Activated T-cell treated with anti-CD3 and anti-CD28 coated beads, Interleukin-2, amount 50 U/mL, for 48 hours (primary cell): ENCODE measurements at regions not wholly inside any gene's neighbourhood (a gene's known extent, or its start where the extent isn't known, plus 50 kb on each side); places are given as distances from the start of the nearest gene placed in this dataset.
A peak's percentile ranks its signal among the peaks of the same experiment; 100 is the strongest.

Experiments used
- DNase-seq, 2 experiments: peaks; one replicate each; pipeline ENCODE4 v3.0.0-alpha.2; 2020

DNA sequence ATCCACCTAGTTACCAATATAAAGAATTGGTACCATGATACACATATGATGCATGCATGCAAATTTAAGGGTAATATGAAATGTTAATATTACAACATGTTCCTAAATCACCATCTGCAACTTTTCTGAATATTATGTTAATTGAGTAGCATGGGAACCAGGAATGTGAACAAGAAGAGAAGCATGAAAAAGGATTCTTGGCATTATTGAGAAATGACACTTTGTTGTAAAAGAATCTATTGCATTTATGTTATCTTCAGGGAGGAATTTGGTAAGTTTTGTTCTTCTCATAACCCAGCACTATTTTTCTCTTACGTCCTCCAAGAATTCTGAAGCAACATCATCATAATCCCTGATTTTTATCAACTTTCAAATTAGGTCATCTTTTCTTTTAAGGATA, 159.9 kb upstream of the SLC25A13 start:
- no peak for DNase-seq

GRCh38 chr7:96479015-96479645, 157.2 kb upstream of the SLC25A13 start:
- DNase-seq = no peak

GRCh38 chr7:96471606-96472005, 149.7 kb upstream of the SLC25A13 start:
- no peak for DNase-seq

- DNase-seq = no peak
Observed at GRCh38 chr7:96452146-96452545, 130.2 kb upstream of the SLC25A13 start.

- DNase-seq = no peak
Observed at GRCh38 chr7:96449094-96449493, 127.2 kb upstream of the SLC25A13 start.

GRCh38 chr7:96447109-96447645, 125.3 kb upstream of the SLC25A13 start:
- DNase-seq = no peak

DNA sequence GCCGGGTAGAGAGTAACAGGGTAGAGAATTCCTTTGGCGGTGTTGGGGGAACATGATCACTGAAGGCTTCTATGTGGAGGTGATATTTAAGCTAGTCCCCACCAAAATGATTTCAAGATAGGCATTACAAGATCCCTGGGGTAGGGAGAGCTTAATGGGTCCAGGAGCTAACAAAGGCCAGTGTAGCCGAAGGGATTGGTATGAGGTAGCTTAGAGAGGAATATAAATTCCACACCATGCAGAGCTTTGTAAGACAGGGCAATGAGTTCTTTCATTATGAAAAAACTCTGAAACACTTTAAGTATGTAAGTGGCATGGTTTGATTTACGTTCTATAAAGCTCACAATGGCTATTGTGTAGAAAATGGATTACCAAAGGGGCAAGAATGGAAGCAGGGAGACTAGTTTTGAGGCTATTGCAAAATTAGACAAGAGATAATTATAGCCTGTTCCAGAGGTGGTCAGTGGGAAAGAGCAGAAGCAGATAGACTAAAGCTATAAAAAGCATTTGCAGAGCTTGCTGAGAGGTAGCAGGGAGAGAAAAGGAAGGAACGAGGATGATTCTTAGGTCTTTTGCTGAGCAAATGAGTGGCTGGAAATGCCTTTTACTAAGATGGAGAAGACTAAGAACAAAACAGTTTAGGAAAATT, 119.7 kb upstream of the SLC25A13 start:
- DNase-seq = no peak

DNA sequence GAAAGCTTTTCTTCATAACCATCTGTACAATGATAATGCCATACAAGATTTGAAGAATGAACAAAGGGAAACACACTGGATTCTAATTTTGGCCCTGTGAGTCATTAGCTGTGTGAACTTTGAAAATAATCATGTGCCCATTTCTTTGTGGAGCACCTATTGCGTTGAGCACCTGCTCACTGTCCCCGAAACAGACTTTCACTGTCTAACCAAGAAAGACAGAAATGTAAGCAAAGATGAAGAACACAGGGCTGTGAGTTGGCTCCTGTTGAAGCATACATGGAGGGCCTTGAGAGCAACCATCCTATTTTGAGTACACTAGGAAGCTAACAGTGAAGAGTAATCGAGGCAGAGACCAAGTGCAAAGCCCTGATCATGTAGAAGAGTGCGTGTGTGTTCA, 118.4 kb upstream of the SLC25A13 start:
- no peak for DNase-seq

- no peak for DNase-seq
Observed at GRCh38 chr7:96436880-96437279, 115.0 kb upstream of the SLC25A13 start.

- no peak for DNase-seq
Observed at GRCh38 chr7:96430356-96430755, 108.5 kb upstream of the SLC25A13 start.

GRCh38 chr7:96427143-96427542, 105.2 kb upstream of the SLC25A13 start:
- no peak for DNase-seq

DNA sequence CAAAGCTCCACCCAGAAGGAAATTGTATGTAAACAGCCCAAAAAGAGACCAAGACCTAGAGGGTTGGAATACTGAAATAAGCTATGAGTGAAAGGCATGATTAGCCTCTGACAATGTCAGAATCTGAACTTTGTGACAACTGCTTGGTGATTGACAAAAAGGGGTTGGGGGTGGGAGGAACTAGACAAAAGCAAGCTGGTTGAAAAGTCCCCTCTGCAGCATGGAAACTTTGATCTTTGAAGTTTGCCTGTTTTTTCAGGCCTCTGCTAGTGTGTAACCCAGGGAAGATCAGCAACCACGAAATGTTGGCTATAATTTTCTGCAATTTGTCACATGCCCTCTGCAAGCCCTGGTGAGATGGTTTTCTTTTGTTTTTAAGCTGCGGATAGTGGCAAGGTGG, 104.8 kb upstream of the SLC25A13 start:
- DNase-seq = no peak

DNA sequence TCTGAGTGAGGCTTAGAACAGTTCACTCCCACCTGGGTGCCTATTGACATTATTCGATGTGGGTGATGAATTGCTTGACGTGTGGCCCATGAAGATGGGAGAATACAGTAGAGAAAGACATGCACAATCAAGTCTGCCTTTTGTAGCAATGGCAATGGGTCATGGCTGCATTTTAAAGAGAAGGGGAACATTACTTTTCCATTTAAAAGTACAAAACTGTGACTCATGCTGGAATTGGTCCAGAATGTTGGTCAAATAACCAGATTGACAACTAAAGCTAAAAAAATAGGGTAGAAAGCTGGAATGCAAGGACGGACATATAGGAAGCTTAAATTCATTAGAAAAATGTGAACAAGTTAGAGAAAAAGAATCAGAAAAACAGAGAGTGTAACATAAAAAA, 104.1 kb upstream of the SLC25A13 start:
- no peak for DNase-seq

DNA sequence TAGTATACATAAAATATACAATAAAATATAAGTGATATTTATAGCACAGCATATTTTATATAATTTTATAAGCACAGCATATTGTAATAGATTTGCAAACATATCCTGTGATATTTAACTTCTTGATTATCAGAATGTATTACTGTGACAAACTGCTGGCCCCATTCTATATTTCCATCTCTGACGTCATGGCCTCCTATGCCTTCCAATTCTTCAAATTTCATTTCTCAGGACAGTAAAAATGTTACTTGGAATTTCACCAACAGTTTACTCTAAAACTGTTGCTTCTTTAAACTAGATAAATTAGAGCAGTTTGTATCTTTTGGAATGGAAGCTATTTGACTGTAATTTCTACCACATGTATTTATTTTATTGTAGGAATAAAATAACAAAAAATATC, 102.5 kb upstream of the SLC25A13 start:
- DNase-seq = no peak

DNA sequence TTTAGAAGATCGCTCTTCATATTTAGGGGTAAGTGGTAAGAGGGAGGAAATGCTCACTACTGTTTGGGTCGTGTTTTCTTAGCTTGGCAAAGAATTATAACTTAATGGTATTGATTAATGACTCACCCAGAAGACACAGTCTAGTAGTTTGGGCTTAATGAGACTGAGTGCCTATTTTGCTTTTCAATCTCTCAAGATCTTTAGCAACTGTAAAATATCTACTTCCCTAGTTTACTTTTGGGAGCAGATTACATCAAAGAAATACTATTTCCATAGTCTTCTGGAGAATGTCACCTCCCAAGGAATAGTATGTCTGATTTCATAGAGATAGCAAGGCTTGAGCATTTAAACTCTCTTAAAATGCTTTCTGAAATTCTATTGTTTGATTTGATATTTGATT, 100.5 kb upstream of the SLC25A13 start:
- DNase-seq = no peak

DNA sequence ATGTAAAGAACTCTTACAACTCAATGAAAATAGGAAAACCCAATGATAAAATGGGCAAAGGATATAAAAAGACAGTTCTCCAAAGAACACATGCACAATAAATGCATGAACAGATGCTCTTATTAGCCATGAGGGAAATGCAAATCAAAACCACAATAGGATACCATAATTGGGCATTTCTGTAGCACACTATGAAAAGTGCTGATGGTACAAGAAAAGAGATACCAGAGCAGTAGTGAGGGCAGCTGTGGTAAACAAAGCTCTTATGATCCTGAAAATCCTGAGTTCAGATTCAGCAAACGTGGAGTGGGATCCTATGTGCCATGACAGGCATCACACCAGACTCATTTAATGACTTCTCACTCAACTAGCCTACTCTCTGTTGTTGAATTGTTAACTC, 96.7 kb upstream of the SLC25A13 start:
- no peak for DNase-seq

GRCh38 chr7:96417784-96418183, 95.9 kb upstream of the SLC25A13 start:
- no peak for DNase-seq

GRCh38 chr7:96416599-96416998, 94.7 kb upstream of the SLC25A13 start:
- no peak for DNase-seq

GRCh38 chr7:96416116-96416515, 94.2 kb upstream of the SLC25A13 start:
- DNase-seq = no peak

DNA sequence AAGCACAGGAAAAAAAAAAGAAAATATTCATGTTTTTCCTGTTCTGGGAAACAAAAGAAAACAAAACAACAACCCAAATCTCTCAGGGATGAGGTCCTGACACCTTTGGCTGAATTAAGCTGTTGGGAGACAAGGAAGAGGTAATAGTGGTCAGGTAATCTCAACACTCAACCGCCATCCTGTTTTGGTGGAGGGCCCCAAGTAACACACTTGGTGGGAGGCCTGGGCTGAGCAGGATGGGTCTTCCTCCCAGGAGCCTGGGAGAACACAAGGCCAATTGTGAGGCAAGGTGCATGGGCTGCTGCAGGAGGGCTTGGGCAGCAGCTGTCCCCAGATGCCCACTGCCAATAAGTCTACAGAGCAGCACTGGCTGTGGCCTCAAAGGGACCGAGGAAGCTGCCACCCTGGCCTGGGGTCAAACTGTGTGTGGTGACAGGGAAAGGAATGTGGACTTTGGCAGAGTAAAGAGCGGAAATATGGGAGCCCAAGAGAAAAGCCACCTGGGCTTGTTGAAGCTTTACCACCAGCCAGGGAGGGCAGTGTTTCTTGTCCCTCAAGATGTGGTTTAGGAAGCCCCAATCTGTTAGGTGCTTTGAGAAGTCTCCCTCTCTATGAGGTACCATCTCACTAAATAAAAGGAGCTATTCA, 93.5 kb upstream of the SLC25A13 start:
- no peak for DNase-seq

DNA sequence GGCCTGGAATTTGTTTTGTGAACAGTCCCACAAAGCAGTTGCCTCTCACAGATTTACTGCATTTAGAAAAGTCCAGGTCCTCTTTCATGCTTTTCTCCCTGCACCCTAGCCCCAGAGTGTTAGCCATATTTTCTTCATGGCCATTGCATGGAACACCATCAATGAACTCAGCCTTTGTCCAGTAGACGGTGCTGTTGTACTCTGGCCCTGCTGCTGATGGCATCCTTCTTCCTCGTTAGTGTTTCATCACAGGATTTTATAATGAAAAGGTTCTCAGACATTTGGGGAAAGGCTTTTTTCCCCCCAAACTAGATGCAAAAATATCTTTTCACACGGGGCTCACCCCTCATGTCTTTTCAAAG, 93.0 kb upstream of the SLC25A13 start:
- DNase-seq = peak; percentile 28 to 37

DNA sequence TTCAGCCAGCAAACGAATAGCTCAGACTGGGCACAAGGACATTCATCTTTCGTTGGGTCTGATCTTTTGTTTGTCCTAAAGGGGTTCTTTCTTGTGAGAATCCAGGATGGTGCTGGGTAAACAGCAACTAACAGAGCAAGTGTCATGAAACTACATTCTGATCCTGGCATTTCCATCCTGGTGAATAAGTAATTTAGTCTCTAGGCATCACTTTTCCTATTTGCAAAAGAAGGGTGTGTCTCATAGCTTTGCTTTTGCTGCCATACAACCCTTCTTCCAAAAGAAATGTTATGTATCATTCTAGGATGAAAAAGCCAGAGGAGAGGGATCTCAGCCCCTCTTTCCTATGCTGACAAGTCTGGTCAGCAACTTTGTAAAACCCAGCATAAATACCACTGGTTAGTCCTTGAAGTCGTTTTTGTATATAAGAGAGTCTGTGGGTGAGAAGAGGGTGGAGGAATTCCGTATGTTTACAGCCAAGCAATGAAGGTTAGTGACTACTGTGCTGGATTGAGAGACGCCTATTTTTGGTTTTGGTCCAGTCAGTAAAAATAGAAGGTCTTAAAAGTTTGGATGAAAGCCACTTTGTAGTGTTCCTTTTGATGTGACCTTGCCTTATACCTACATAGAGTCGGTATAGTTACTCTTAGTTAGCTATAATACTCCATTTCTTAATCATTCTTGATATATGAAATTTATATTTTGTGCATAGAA, 88.4 kb upstream of the SLC25A13 start:
- DNase-seq = no peak

- DNase-seq = no peak
Observed at GRCh38 chr7:96408881-96409280, 87.0 kb upstream of the SLC25A13 start.

GRCh38 chr7:96407427-96407826, 85.5 kb upstream of the SLC25A13 start:
- DNase-seq = no peak
